GM18873 (cell line): ENCODE measurements at regions not wholly inside any gene's neighbourhood (a gene's known extent, or its start where the extent isn't known, plus 50 kb on each side); places are given as distances from the start of the nearest gene placed in this dataset.

Experiments used
- ATAC-seq: cut with Tn5 transposase; IDR thresholded peaks from one replicate; pipeline ENCODE4 v1.9.1; 2021; ENCODE audit warnings: mild to moderate bottlenecking, moderate library complexity, moderate number of reproducible peaks; ENCODE audit not compliant: unreplicated experiment, low FRiP score

DNA sequence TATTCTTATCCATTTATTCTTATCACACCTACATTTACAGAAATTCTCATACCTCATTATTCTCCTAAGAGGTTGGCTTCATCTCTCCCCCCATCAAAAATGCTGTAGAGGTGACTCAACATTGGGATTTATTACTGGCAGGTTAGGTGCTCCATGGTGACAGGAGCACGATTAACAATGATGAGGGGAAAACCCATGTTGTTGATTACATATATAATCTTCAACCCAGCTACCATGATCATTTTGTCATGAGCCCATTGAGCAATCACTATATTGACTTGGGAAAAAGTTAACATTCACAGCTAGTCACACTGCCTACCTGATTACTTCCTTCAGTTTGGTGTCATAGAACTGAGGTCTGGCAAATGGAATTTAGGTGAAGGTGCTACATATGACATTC, 712.1 kb upstream of the CHRM3 start:
- ATAC-seq = no peak

DNA sequence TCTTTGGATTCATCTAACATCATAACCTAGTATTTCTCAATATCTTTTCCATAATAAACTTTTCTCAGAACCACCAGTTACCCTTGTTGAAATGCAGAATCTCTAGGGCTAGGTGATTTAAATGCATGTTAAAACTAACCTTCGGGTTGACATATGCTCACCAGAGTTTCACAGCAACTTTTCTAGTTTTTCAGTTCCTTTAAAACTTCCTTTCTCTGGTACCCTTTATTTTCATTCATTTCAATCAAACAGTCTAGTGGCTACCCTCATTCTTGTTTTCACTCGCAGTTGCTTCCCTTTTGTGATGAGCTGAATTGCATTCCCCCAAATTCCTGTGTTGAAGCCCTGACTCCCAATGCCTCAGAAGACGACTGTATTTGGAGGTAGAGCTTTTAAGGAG, 712.8 kb upstream of the CHRM3 start:
- no peak for ATAC-seq

DNA sequence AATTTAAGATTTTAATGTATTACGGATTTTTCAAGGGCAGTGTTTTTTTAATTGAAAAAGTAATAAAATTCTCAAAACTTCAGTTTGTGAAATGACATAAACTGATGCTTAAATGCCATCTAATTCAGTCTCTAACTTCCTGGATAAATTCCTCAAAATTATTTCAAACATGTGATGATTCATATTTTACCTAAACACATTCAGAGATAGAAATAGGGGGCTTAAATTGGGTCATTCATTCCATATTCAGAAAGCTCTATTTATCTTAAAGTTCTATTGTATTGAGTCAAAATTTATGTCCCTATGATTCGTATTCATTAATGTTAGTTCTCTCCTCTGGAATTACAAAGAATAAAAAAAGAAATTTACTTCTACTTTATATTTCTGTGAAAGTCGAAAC, 713.6 kb upstream of the CHRM3 start:
- no peak for ATAC-seq

GRCh38 chr1:238672262-238672661, 714.1 kb upstream of the CHRM3 start:
- ATAC-seq = no peak

- no peak for ATAC-seq
These were observed 722.2 kb upstream of the CHRM3 start for GRCh38 chr1:238664139-238664538.

GRCh38 chr1:238660849-238661248, 725.5 kb upstream of the CHRM3 start:
- ATAC-seq = no peak

GRCh38 chr1:238658763-238659162, 727.6 kb upstream of the CHRM3 start:
- ATAC-seq = no peak

DNA sequence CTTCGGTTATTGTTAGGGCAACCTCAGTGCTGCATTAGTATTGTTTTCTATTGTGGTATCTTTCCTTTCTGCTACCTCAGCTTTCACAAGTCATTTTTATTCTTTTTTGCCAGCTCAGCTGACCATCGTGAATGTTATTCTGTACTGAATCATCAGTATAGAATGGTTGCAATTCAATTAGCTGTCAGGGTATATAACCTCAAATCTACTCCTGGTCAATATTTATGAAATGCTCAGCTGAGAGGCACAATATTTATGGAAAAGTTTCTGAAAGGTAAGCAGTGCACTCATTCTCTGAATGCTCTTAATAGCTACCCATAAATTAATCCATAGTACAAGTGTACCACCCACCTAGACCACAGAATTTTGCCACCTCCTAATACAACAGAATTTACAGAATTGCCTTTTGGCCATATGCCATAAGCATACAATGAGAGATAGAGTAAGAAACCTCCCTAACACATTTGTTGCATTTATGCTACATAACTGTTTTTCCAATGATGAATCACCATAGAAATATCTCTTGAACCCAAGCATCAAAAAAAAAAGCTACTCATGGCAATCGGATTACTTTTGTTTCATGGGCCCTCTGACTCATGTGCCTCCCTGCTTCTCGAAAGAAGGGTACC, 732.6 kb upstream of the CHRM3 start:
- no peak for ATAC-seq

- ATAC-seq = no peak
These were observed 733.9 kb upstream of the CHRM3 start for GRCh38 chr1:238652346-238652968.

DNA sequence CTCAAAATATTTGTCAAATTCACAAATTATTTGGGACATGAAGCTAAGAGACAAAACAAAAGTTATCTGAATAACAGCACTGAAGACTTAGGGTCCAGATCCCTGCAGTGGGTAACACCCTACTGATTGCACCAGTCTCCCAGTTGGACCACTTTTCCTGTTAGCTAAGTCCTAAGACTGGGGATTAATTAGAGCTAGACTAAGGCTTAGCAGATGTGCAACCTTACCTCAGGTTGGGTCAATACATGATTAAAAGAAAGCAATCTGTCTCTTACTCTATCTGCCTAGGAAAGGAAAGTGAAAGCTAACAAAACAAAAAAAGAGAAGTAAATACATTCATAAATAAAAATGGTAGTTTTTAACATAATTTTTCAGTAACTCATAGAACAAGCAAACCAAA, 737.2 kb upstream of the CHRM3 start:
- no peak for ATAC-seq

DNA sequence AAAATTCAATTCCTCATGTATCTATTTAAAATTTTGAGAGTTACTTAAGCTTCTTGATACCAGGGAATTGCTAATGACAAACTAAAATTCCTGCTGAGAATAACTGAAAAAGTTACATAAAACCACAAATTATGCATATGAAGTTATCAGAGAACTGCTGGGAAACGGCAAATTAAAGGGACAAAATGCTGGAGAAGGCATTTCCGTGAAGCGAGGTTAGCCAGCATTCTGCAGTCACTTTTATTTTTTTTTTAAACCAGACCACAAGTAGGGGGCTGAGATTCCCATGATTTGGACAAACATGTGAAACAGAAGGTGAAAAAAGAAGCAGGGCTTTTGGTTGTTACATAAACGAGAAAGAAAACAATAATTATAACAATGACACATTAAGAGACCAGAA, 737.6 kb upstream of the CHRM3 start:
- ATAC-seq = no peak

- ATAC-seq = no peak
These were observed 738.1 kb upstream of the CHRM3 start for GRCh38 chr1:238648296-238648695.

- ATAC-seq = no peak
These were observed 738.5 kb upstream of the CHRM3 start for GRCh38 chr1:238647877-238648276.

DNA sequence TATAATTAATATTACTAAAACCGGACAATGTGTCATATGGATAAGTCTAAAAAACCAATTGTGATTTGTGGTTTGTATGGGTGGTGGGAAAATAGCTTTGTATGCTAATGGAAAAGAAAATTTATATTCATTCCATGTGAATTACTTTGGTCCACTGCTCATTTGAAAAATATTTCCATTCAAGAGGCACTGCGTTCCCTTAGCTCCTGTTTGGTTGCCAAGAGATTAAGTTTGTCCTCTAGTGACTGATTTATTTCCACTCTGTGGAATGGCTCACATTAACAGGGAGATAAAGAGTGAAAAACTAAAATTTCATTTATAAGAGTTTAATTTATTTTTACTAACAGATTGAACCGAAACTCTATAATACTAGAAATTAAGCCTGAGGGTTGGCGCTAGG, 744.1 kb upstream of the CHRM3 start:
- no peak for ATAC-seq

DNA sequence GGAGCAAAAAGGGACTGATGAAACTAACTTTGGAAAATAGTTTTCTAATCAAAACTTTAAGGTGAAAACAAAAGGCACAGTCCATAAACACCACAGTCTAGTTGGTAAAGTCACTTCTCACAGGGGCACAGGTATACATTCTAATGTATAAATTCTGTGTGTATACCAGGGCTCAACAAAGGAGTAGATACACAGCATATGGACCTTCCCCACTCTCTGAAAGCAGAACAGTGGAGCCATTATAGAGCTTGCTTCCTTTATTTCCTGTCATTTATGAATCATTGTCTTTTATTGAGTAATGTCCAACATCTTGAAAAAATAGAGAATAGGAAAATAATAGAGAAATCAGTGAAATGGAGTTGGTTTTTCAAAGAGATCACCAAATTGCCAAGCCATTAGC, 746.5 kb upstream of the CHRM3 start:
- ATAC-seq = no peak

- no peak for ATAC-seq
These were observed 737.4 kb upstream of the ZP4 start for GRCh38 chr1:238628110-238628509.

- ATAC-seq = no peak
These were observed 734.1 kb upstream of the ZP4 start for GRCh38 chr1:238624776-238625175.

- ATAC-seq = no peak
These were observed 730.7 kb upstream of the ZP4 start for GRCh38 chr1:238621405-238621804.

DNA sequence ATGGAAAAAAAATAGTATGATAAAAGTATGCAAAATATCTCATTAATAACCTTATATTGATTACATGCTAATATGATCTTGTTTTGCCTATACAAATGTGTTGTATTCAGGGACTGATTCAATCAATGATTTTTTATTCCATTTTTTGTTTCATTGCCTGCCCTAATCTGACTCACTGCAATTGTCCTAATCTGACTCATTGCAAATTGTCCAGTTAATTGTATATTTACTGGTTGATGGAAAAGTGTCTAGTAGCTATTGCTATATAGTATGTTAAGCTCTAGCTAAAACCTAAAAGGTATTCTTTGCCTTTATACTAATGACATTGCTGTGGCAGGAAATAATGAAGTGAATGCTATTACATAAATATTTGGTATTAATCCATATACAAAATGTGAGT, 728.9 kb upstream of the ZP4 start:
- ATAC-seq = no peak

GRCh38 chr1:238611406-238611805, 720.7 kb upstream of the ZP4 start:
- no peak for ATAC-seq

DNA sequence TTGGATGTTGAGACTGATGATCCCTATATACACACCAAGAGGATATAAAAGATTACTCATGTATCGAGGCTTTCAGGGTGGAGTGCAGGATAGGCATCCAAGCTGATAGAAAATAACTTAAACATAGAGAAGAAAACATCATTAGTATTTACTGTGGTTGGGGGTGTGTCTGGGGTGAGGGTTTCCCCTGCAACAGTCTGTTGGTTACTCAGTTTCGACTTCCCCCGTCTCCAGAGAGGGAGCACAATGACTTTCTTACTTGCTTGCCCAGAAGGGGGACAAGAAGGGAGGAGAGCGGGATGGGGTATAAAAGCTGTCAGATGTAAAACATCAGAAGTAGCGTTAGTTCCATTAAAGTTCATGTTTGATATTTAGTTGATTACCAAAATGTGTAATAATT, 717.4 kb upstream of the ZP4 start:
- ATAC-seq = no peak

DNA sequence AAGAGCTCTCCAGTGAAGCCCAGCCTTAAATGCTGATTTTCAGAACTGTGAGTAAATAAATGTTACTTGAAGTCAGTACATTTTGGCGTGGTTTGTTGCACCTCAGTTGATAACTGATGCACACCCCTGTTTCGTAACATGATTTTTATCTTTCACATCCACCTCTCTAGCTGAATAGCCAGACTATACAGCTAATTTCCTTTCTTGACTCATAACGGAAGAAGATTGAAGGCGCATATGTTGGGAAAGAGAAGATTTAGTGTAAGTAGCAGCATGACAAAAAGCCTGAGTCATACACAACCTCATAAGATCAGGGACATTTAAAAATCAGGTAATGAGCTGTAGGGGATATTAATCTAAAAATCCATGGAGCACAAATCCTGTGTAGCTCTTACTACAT, 716.2 kb upstream of the ZP4 start:
- ATAC-seq = no peak

DNA sequence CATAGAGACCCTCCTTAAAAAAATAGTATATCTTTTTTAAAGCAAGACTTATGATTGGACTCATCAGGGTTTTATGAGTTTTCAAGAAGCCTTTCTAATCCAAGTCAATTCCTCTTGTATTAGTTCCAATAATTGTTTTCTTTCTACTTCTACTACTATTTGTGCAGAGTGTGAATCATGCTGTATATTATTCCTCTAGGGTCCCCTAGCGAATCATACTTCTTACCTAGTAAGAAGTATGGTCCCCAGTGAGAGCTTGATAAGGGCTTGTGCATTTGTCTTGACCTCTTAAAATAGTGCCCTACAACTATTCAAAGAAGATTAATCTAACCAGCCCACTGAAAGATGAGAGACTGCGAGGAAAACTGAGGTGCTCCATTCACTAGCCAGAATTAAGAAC, 715.7 kb upstream of the ZP4 start:
- no peak for ATAC-seq
